Right atrium auricular region (tissue), 2 donors: ENCODE measurements at regions not wholly inside any gene's neighbourhood (a gene's known extent, or its start where the extent isn't known, plus 50 kb on each side); places are given as distances from the start of the nearest gene placed in this dataset.

Source experiments
- DNase-seq: peaks from one replicate; pipeline ENCODE4 v3.0.0-alpha.2; 2019; ENCODE audit warnings: low spot score
- H3K27ac ChIP-seq, 2 donors: fragments of 200-600 bp; sonication (generic); 1 replicate in 1 of 2; 2 replicates in 1 of 2; pipeline ENCODE4 v1.5.1; 2016 to 2019
- H3K27me3 ChIP-seq, 2 donors: fragments of 200-600 bp; sonication (generic); one replicate each; pipeline versions ENCODE4 v1.5.1 to v1.6.0; 2017 to 2019
- H3K36me3 ChIP-seq: fragments of 200-600 bp; sonication (generic); one replicate; pipeline ENCODE4 v1.5.1; 2016
- H3K4me1 ChIP-seq, 2 donors: fragments of 200-600 bp; sonication (generic); one replicate each; pipeline versions ENCODE4 v1.5.1 to v1.6.0; 2017 to 2019
- H3K4me3 ChIP-seq, 2 donors: fragments of 200-600 bp; sonication (generic); 1 replicate in 1 of 2; 2 replicates in 1 of 2; pipeline ENCODE4 v1.5.1; 2017 to 2019; ENCODE audit warnings: mild to moderate bottlenecking in 1 of 2, moderate library complexity in 1 of 2
- H3K9me3 ChIP-seq, 2 donors: fragments of 200-600 bp; sonication (generic); one replicate each; pipeline ENCODE4 v1.5.1; 2019
- CTCF ChIP-seq, 2 donors: fragments of 200-600 bp; sonication (generic); IDR thresholded peaks; one replicate each; pipeline ENCODE4 v1.5.1; 2019; ENCODE audit warnings: antibody characterized with exemption in 2 of 2

GRCh38 chr3:144403040-144403457 lies 431.4 kb downstream of the DIPK2A start:
- no peak overlapping the region for H3K27ac ChIP-seq
- no peaks in the 10 kb centered on the region for H3K36me3 ChIP-seq
- no peaks in the 10 kb centered on the region for H3K4me1 ChIP-seq
- no peak for DNase-seq
- H3K9me3 ChIP-seq: peaks cover 0 to 22% of the 10 kb centered on the region in 2 donors
- no peaks in the 10 kb centered on the region for H3K27me3 ChIP-seq
- no peak overlapping the region for H3K4me3 ChIP-seq
- no peak for TF ChIP-seq CTCF (IDR thresholded peaks at IDR 0.05)

- TF ChIP-seq CTCF (IDR thresholded peaks at IDR 0.05): no peak
- Histone ChIP-seq H3K9me3 (peaks cover 0 to 7% of the 10 kb centered on the region in 2 donors), H3K4me1 (no peaks in the 10 kb centered on the region), H3K4me3 (no peak overlapping the region), H3K36me3 (no peaks in the 10 kb centered on the region), H3K27ac (no peak overlapping the region), H3K27me3 (no peaks in the 10 kb centered on the region)
- DNase-seq: no peak
Observed at GRCh38 chr3:144407335-144407734, 435.7 kb downstream of the DIPK2A start.

GRCh38 chr3:144409319-144409718 lies 437.7 kb downstream of the DIPK2A start:
- no peaks in the 10 kb centered on the region for H3K4me1 ChIP-seq
- H3K27me3 ChIP-seq: no peaks in the 10 kb centered on the region
- no peak for TF ChIP-seq CTCF (IDR thresholded peaks at IDR 0.05)
- H3K36me3 ChIP-seq: no peaks in the 10 kb centered on the region
- peaks cover 0 to 7% of the 10 kb centered on the region in 2 donors for H3K9me3 ChIP-seq
- H3K27ac ChIP-seq: no peak overlapping the region
- no peak for DNase-seq
- H3K4me3 ChIP-seq: no peak overlapping the region

GRCh38 chr3:144413068-144413467 lies 441.4 kb downstream of the DIPK2A start:
- Histone ChIP-seq H3K9me3 (peaks cover 0 to 7% of the 10 kb centered on the region in 2 donors), H3K27ac (no peak overlapping the region), H3K4me3 (no peak overlapping the region), H3K27me3 (no peaks in the 10 kb centered on the region), H3K36me3 (no peaks in the 10 kb centered on the region), H3K4me1 (no peaks in the 10 kb centered on the region)
- DNase-seq: no peak
- TF ChIP-seq CTCF (IDR thresholded peaks at IDR 0.05): no peak

GRCh38 chr3:144415492-144415891 lies 443.9 kb downstream of the DIPK2A start:
- TF ChIP-seq CTCF (IDR thresholded peaks at IDR 0.05): no peak
- H3K27ac ChIP-seq: no peak overlapping the region
- H3K27me3 ChIP-seq: no peaks in the 10 kb centered on the region

GRCh38 chr3:144424606-144425005 lies 453.0 kb downstream of the DIPK2A start:
- TF ChIP-seq CTCF (IDR thresholded peaks at IDR 0.05): no peak
- Histone ChIP-seq H3K27ac (no peak overlapping the region), H3K4me1 (no peaks in the 10 kb centered on the region), H3K4me3 (no peak overlapping the region), H3K27me3 (no peaks in the 10 kb centered on the region), H3K9me3 (no peaks in the 10 kb centered on the region), H3K36me3 (no peaks in the 10 kb centered on the region)
- no peak for DNase-seq

More at GRCh38 chr3:144415492-144415891, 443.9 kb downstream of the DIPK2A start:
- no peak overlapping the region for H3K4me3 ChIP-seq
- peaks cover 0 to 7% of the 10 kb centered on the region in 2 donors for H3K9me3 ChIP-seq
- H3K36me3 ChIP-seq: no peaks in the 10 kb centered on the region
- no peak for DNase-seq
- no peaks in the 10 kb centered on the region for H3K4me1 ChIP-seq
